Thyroid gland (tissue), 4 donors: ENCODE measurements at regions not wholly inside any gene's neighbourhood (a gene's known extent, or its start where the extent isn't known, plus 50 kb on each side); places are given as distances from the start of the nearest gene placed in this dataset.

ENCODE experiments used
- DNase-seq, 2 donors: peaks; one replicate each; pipeline ENCODE4 v3.0.0-alpha.2; 2019
- H3K27ac ChIP-seq, 3 donors: fragments of 200-600 bp; sonication (generic); 1 replicate in 2 of 3; 2 replicates in 1 of 3; pipeline ENCODE4 v1.5.1; 2016 to 2019; ENCODE audit warnings: mild to moderate bottlenecking in 1 of 3, moderate library complexity in 1 of 3
- H3K27me3 ChIP-seq: fragments of 200-600 bp; sonication (generic); one replicate; pipeline ENCODE4 v1.5.1; 2019
- H3K36me3 ChIP-seq, 2 donors: fragments of 200-600 bp; sonication (generic); one replicate each; pipeline ENCODE4 v1.5.1; 2016 to 2019
- H3K4me1 ChIP-seq, 2 donors: fragments of 200-600 bp; sonication (generic); one replicate each; pipeline ENCODE4 v1.5.1; 2017 to 2019
- H3K4me3 ChIP-seq, 3 donors: fragments of 200-600 bp; sonication (generic); replicated peaks in 1 of 3; 1 replicate in 2 of 3; 2 replicates in 1 of 3; pipeline ENCODE4 v1.5.1; 2016; ENCODE audit warnings: mild to moderate bottlenecking in 1 of 3
- H3K9me3 ChIP-seq: fragments of 200-600 bp; sonication (generic); one replicate; pipeline ENCODE4 v1.5.1; 2017
- POLR2A ChIP-seq, 2 donors: fragments of 450-650 bp; IDR thresholded peaks; one replicate each; pipeline ENCODE4 v1.6.1; 2017; ENCODE audit warnings: antibody characterized with exemption in 2 of 2, mild to moderate bottlenecking in 2 of 2, moderate library complexity in 1 of 2
- WGBS, 2 donors: methylation state at CpG; one replicate each; pipeline ENCODE4 v1.1.5; 2017; 5-methylcytosine and 5-hydroxymethylcytosine counted together
- intact Hi-C: fragments of 100-400 bp; cut with DNase I; formaldehyde crosslinking; loops from one replicate; pipeline ENCODE4 v1.15.1; 2023
- TF ChIP-seq, protein P1 (sequence below), 6 experiments: fragments of 200-600 bp in 3 of 6; fragments of 450-650 bp in 3 of 6; sonication (generic) in 3 of 6; IDR thresholded peaks; one replicate each; pipeline ENCODE4 v1.5.1; 2016 to 2019; ENCODE audit warnings: antibody characterized with exemption in 6 of 6, mild to moderate bottlenecking in 2 of 6, inconsistent platforms in 1 of 6, moderate library complexity in 1 of 6

DNA sequence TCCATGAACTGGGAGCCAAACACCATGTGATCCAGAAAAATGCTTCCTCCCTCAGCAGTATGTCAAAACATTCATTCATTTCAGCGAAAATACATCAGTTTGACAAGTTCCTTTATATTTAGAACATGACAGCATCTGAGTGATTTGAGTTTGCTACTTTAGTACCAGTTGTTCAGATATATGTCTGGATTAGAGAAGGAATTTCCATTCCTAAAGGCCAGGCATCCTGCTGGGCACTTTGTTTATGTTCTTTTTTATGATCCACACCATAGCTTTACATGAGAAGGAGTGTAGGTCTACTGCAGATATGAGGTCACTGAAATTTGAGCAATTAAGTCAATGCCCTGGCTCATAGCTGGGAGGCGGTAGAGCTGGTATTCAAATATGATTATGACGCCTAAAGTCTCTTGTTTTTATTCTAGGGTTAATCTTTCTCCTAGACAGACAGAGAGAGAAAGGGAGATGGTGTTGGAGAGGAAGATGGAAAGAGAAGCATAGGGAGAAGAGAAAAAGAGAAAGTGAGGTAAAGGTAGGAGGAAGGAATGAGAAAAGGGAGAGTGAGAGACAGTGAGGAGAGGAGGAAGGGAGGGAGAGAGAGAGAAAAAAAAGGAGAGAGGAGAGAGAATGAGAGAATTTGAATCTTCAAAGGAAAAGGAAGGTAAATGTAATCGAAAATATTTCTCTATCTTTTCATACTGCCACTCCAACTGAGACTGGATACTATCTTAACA, 839.5 kb upstream of the FANCL start:
- Histone ChIP-seq H3K4me3 (no peak overlapping the region), H3K36me3 (no peaks in the 10 kb centered on the region), H3K27me3 (no peaks in the 10 kb centered on the region), H3K27ac (no peak overlapping the region), H3K9me3 (no peaks in the 10 kb centered on the region), H3K4me1 (no peaks in the 10 kb centered on the region)
- intact Hi-C loops: no loop called here
- no peak for DNase-seq
- TF ChIP-seq POLR2A (IDR thresholded peaks at IDR 0.05): no peak
- TF ChIP-seq, protein P1, sequence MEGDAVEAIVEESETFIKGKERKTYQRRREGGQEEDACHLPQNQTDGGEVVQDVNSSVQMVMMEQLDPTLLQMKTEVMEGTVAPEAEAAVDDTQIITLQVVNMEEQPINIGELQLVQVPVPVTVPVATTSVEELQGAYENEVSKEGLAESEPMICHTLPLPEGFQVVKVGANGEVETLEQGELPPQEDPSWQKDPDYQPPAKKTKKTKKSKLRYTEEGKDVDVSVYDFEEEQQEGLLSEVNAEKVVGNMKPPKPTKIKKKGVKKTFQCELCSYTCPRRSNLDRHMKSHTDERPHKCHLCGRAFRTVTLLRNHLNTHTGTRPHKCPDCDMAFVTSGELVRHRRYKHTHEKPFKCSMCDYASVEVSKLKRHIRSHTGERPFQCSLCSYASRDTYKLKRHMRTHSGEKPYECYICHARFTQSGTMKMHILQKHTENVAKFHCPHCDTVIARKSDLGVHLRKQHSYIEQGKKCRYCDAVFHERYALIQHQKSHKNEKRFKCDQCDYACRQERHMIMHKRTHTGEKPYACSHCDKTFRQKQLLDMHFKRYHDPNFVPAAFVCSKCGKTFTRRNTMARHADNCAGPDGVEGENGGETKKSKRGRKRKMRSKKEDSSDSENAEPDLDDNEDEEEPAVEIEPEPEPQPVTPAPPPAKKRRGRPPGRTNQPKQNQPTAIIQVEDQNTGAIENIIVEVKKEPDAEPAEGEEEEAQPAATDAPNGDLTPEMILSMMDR (IDR thresholded peaks at IDR 0.05): no peak
- 86 to 87% methylated on average over 4 of the region's 4 CpGs for WGBS, 2 donors

DNA sequence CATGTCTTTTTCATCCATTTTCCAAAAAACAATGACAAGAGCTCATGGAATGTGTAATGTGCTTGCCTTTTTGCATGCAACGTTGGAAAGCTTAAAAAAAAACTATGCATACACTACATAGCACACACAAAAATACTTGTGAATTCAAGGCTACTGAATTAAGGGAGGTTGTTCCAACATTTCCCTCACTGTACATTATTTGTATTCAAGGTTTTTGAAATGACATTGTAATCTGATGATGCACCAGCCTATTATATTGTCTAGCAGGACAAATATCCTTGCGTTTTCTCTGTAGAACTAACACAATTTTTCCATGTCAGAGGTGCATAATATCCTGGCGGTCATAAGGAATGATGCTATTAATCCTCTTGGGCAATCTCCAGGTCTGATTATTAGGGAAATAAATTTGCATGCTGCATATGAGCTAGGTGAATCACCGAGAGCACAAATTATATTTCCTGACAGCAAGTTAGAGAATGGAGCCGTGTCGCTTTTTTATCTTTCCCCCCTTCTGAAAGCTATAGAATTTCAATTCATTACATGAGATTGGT, 836.9 kb upstream of the FANCL start:
- intact Hi-C loops: no loop called here
- H3K27ac ChIP-seq: no peak overlapping the region
- no peak for DNase-seq
- H3K4me1 ChIP-seq: no peaks in the 10 kb centered on the region
- H3K4me3 ChIP-seq: no peak overlapping the region
- WGBS, 2 donors: 83 to 86% methylated on average over 6 of the region's 6 CpGs
- TF ChIP-seq POLR2A (IDR thresholded peaks at IDR 0.05): no peak
- TF ChIP-seq, protein P1 (IDR thresholded peaks at IDR 0.05): no peak
- H3K36me3 ChIP-seq: no peaks in the 10 kb centered on the region
- no peaks in the 10 kb centered on the region for H3K27me3 ChIP-seq
- no peaks in the 10 kb centered on the region for H3K9me3 ChIP-seq

DNA sequence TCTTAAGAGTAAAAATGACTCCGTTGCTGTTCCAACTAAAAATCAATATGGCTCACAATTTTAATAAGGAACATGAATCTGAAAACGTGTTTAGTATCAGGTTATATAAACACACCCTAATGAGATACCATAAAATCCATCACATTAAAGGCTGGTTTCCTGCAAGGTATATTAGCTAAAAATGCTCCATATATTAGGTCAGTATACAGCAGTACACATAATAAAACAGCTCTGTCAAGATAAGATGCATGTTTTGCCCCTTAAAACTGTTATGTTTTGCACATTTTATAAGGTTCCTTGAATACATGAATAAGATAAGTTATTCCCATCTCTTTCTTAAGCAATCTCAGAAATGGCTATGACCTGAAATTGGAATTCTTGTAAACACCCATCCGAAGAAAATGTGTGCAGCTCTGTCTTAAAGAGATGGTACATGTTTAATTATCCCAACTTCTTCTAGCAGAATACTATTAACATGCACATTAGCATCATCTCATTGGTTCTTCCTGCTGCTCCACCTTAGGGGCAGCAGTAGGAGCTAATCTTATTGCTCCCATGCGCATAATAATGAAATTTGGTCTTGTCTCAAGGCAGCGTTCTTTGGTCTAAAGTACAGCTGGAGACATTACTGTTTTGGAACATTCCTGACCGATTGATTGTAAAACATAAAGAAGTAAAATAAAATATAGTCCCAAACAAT, 836.1 kb upstream of the FANCL start:
- intact Hi-C loops: no loop called here
- TF ChIP-seq POLR2A (IDR thresholded peaks at IDR 0.05): no peak
- TF ChIP-seq, protein P1 (IDR thresholded peaks at IDR 0.05): no peak
- no peak for DNase-seq
- Histone ChIP-seq H3K4me1 (no peaks in the 10 kb centered on the region), H3K27me3 (no peaks in the 10 kb centered on the region), H3K36me3 (no peaks in the 10 kb centered on the region), H3K27ac (no peak overlapping the region), H3K9me3 (no peaks in the 10 kb centered on the region), H3K4me3 (no peak overlapping the region)
- 76 to 84% methylated on average over 6 of the region's 6 CpGs for WGBS, 2 donors

DNA sequence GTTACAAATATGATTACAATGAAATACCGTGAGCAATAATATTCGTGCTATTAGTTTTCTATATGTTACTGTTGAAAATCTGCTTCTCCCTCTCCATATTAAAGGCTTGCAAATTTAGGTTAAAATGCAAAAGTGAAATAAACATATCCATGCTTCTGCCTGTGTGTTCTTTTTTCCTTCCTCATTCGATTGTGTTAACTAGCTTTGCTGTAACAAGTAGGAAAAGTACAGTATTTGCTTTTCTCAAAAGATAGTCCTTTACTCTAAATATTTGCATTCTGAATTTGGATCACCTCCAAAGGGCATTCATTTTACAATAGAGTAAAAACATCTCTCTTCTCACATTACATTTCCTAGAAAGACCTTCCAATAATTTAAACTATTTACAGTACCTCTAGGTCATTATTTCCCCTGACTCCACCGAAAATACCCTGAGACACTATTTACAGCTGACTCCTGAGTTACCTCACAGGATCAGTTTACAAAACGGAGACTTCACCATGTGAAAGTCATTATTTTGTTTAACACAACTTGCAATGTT, 835.0 kb upstream of the FANCL start:
- no peak for DNase-seq
- Histone ChIP-seq H3K4me3 (no peak overlapping the region), H3K9me3 (no peaks in the 10 kb centered on the region), H3K4me1 (no peaks in the 10 kb centered on the region), H3K36me3 (no peaks in the 10 kb centered on the region), H3K27ac (no peak overlapping the region), H3K27me3 (no peaks in the 10 kb centered on the region)
- no peak for TF ChIP-seq POLR2A (IDR thresholded peaks at IDR 0.05)
- TF ChIP-seq, protein P1 (IDR thresholded peaks at IDR 0.05): no peak
- WGBS, 2 donors: 59 to 62% methylated on average over 5 of the region's 5 CpGs
- intact Hi-C loops: no loop called here

DNA sequence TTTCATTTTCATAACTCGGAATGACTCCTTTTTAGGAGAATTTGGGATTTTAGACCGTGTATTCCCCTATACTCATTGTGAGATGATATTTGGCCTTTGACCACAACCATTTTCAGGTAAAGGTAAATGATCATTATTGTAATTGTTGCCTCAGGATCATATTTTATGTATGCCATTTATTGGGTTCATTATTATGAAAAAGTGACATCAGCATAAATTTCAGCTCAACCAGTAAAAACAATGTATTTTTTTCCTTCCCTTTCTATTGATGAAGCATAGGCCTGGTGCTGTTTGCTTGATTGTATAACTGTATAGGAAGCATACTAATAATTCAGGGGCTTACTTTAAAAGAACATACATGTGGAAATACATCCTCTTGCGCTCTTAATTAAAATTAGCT, 832.9 kb upstream of the FANCL start:
- intact Hi-C loops: no loop called here
- Histone ChIP-seq H3K27me3 (no peaks in the 10 kb centered on the region), H3K9me3 (no peaks in the 10 kb centered on the region), H3K36me3 (no peaks in the 10 kb centered on the region), H3K4me1 (no peaks in the 10 kb centered on the region), H3K27ac (no peak overlapping the region), H3K4me3 (no peak overlapping the region)
- no peak for DNase-seq
- TF ChIP-seq, protein P1 (IDR thresholded peaks at IDR 0.05): no peak
- TF ChIP-seq POLR2A (IDR thresholded peaks at IDR 0.05): no peak
- WGBS, 2 donors: 79 to 86% methylated on average over 3 of the region's 3 CpGs
